ENCODE measurements at regions not wholly inside any gene's neighbourhood (a gene's known extent, or its start where the extent isn't known, plus 50 kb on each side); places are given as distances from the start of the nearest gene placed in this dataset.

DNA sequence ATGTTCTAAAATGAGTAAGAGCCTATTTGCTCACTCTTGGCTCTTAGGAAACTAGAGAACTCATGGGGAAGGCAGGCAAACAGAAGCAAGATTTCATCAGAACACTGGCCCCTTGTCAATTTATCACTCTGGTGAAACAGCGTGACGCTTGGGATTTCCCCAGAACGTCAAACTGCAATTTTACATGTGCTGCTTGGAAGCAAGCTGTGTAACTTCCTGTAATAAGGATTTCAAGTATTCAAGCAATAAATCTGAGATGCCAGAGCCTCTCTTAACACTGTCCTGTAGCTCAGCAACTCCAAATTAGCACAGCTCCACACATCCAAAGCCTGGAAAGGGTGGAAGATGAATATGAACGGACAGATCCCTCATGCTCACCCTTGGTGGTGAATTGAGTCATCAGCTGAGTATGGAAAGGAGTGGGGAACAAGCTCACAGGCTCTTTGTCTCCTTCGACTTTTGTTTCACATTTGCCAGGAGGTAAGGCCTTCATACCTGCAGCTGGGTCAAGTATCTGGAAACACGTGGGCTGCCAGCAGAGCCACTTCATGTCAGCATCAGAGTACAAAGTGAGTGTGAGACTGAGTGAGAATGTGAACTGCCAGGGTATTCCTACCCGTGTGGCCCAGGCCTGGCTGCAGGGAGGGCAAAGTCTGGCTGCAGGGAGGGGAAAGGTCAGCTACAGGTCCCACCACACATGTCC, 140.4 kb upstream of the NAMPT start:
- H3K9me3 ChIP-seq = no peaks in the 10 kb centered on the region
- peak; percentile 81 for DNase-seq
- WGBS, 2 donors = 48 to 50% methylated on average over 7 of the region's 7 CpGs
- H3K4me3 ChIP-seq = no peak overlapping the region
- H3K36me3 ChIP-seq (ENCODE audit: low read depth, missing control alignments) = no peaks in the 10 kb centered on the region
- H3K27me3 ChIP-seq = no peaks in the 10 kb centered on the region
- intact Hi-C loops (cut with DNase I; ENCODE audit: low total_unique reads) = no loop called here
- H3K27ac ChIP-seq = no peak overlapping the region
- peaks cover 19% of the 10 kb centered on the region for H3K4me1 ChIP-seq
- TF ChIP-seq POLR2A (IDR thresholded peaks at IDR 0.05) = no peak
- TF ChIP-seq, protein P1, sequence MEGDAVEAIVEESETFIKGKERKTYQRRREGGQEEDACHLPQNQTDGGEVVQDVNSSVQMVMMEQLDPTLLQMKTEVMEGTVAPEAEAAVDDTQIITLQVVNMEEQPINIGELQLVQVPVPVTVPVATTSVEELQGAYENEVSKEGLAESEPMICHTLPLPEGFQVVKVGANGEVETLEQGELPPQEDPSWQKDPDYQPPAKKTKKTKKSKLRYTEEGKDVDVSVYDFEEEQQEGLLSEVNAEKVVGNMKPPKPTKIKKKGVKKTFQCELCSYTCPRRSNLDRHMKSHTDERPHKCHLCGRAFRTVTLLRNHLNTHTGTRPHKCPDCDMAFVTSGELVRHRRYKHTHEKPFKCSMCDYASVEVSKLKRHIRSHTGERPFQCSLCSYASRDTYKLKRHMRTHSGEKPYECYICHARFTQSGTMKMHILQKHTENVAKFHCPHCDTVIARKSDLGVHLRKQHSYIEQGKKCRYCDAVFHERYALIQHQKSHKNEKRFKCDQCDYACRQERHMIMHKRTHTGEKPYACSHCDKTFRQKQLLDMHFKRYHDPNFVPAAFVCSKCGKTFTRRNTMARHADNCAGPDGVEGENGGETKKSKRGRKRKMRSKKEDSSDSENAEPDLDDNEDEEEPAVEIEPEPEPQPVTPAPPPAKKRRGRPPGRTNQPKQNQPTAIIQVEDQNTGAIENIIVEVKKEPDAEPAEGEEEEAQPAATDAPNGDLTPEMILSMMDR (IDR thresholded peaks at IDR 0.05) = no peak

GRCh38 chr7:106424476-106425016, 139.8 kb upstream of the NAMPT start:
- Histone ChIP-seq H3K9me3 (no peaks in the 10 kb centered on the region), H3K36me3 (ENCODE audit: low read depth, missing control alignments) (no peaks in the 10 kb centered on the region), H3K27ac (no peak overlapping the region), H3K4me1 (peaks cover 19% of the 10 kb centered on the region), H3K4me3 (no peak overlapping the region), H3K27me3 (no peaks in the 10 kb centered on the region)
- 37 to 48% methylated on average over 1 of the region's 1 CpG for WGBS, 2 donors
- no peak for DNase-seq
- TF ChIP-seq, protein P1 (IDR thresholded peaks at IDR 0.05) = no peak
- no peak for TF ChIP-seq POLR2A (IDR thresholded peaks at IDR 0.05)
- intact Hi-C loops (cut with DNase I; ENCODE audit: low total_unique reads) = no loop called here

GRCh38 chr7:106423821-106424475, 139.2 kb upstream of the NAMPT start:
- Histone ChIP-seq H3K4me1 (peaks cover 19% of the 10 kb centered on the region), H3K27ac (no peak overlapping the region)
- intact Hi-C loops (cut with DNase I; ENCODE audit: low total_unique reads) = no loop called here

GRCh38 chr7:106423111-106423510, 138.3 kb upstream of the NAMPT start:
- intact Hi-C loops (cut with DNase I; ENCODE audit: low total_unique reads) = no loop called here
- H3K4me1 ChIP-seq = peaks cover 19% of the 10 kb centered on the region
- H3K4me3 ChIP-seq = no peak overlapping the region
- DNase-seq = no peak
- H3K27me3 ChIP-seq = no peaks in the 10 kb centered on the region
- no peaks in the 10 kb centered on the region for H3K36me3 ChIP-seq (ENCODE audit: low read depth, missing control alignments)
- no peaks in the 10 kb centered on the region for H3K9me3 ChIP-seq
- H3K27ac ChIP-seq = no peak overlapping the region
- no peak for TF ChIP-seq POLR2A (IDR thresholded peaks at IDR 0.05)
- TF ChIP-seq, protein P1 (IDR thresholded peaks at IDR 0.05) = no peak
- WGBS, 2 donors = 75 to 83% methylated on average over 5 of the region's 5 CpGs

More at GRCh38 chr7:106423821-106424475, 139.2 kb upstream of the NAMPT start:
- no peak for DNase-seq
- Histone ChIP-seq H3K4me3 (no peak overlapping the region), H3K9me3 (no peaks in the 10 kb centered on the region), H3K36me3 (ENCODE audit: low read depth, missing control alignments) (no peaks in the 10 kb centered on the region), H3K27me3 (no peaks in the 10 kb centered on the region)
- TF ChIP-seq POLR2A (IDR thresholded peaks at IDR 0.05) = no peak
- TF ChIP-seq, protein P1 (IDR thresholded peaks at IDR 0.05) = no peak
- WGBS, 2 donors = 78 to 86% methylated on average over 5 of the region's 5 CpGs
